GM19463 (cell line): ENCODE measurements at regions not wholly inside any gene's neighbourhood (a gene's known extent, or its start where the extent isn't known, plus 50 kb on each side); places are given as distances from the start of the nearest gene placed in this dataset.

Source experiments
- ATAC-seq: cut with Tn5 transposase; IDR thresholded peaks from one replicate; pipeline ENCODE4 v1.9.1; 2021; ENCODE audit warnings: mild to moderate bottlenecking, moderate library complexity; ENCODE audit not compliant: unreplicated experiment

GRCh38 chr2:94939349-94939748 is 68.1 kb downstream of the TEKT4 start:
- no peak for ATAC-seq

GRCh38 chr2:94947097-94948016 is 76.1 kb downstream of the TEKT4 start:
- ATAC-seq, result no peak

DNA sequence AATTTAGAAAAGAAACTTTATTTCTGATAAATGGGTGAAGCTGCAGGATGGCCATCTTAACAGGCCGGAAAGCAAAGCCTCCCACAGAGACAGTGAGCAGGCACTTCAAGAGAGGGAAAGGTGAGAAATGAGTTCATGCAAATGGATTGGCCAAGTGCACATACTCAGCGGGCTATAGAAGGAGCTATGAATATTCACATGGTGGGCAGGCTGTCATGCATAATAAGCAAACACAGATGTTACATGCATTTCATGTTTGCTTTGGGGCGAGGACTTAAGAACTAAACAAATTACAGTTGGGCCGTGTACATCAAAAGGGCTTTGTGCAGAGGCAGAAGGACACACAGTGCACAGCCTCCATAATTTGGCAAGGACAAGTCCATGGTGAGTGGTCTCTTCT is 69.8 kb upstream of the MAL start:
- no peak for ATAC-seq

- ATAC-seq, result peak; percentile 74
Measured at GRCh38 chr2:94956797-94957391, 68.6 kb upstream of the MAL start.

- no peak for ATAC-seq
Measured at GRCh38 chr2:94958245-94958644, 67.3 kb upstream of the MAL start.

DNA sequence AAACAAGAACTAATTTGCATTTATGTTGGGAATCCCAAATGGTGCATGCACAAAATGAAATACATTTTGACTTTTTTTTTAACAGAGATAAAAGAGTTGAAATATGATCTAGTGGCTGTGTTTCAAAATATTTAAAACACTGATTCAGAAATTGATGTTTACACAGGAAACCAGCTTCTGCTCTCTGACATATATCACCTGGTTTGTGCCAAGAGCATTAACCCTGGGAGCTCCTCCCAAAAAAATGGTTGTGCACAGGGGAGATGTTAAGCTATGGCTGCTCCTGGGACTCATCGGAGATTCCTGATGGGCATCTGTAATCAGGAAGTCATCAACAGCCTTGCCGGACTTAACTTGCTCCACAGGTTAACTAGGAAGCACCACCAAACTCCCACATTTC is 65.2 kb upstream of the MAL start:
- no peak for ATAC-seq

DNA sequence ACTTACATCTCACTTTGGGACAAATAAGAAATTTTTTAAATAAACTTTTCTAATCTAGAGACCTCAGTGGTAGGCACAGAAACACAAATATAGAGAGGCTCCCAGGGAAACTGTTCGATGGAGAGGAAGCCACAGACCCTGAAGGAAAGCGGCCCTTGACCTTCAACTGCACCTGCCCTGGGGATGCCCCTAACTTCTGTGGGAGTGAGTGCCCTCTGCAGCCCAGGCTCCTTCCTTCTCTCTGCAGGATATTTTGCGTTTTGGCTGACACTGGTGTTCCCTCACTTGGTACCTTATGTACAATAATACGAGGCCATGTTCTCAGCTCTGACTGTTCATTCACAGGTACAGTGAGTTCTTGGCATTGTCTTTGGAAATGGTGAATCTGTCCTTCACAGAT is 64.8 kb upstream of the MAL start:
- ATAC-seq, result no peak

GRCh38 chr2:94964193-94964592 is 61.3 kb upstream of the MAL start:
- ATAC-seq, result no peak

DNA sequence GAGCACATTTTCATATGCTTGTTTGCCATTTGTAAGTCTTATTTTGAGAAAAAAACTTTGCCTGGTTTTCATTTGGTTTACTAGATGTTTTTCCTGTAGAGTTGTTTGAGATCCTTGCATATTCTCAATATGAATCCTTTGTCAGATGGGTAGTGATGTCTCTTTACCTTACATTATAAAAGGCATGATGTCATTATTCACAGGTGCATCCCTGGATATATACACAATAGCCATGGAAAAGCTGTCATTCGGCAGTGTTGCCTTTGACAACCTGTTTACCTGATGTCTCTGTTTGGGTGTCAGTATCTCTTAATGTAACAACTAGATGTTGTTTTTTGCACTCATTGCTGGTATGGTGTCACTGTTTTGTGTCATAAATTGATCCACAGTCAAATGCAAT is 58.8 kb upstream of the MAL start:
- no peak for ATAC-seq

DNA sequence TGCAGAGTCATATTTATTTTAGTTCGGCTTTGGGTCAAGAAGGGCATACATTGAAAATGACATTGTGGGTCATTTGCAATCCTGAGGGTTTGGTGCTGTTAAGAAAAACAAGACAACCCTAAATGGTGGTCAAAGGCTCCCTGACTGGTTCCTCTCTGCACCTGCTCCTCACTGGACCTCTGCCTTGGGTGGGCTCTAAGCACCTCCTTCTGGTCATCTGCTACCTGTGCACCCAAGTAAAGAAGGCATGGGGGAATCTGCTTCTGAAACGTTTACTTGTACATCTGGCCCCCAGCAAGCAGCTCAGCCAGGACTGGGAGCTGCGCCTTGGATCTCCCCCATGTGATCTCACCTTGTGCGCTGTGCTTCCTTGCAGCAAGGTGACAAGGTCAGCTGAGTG is 55.2 kb upstream of the MAL start:
- ATAC-seq, result no peak
